Parathyroid adenoma (tissue), 2 donors: ENCODE measurements at regions not wholly inside any gene's neighbourhood (a gene's known extent, or its start where the extent isn't known, plus 50 kb on each side); places are given as distances from the start of the nearest gene placed in this dataset.

ENCODE experiments used
- H2AFZ ChIP-seq: fragments of 300-600 bp; sonication (generic); one replicate; pipeline ENCODE4 v1.7.0; 2017; ENCODE audit warnings: antibody characterized with exemption, mild to moderate bottlenecking
- H3K27ac ChIP-seq: fragments of 300-600 bp; sonication (generic); one replicate; pipeline ENCODE4 v1.7.0; 2017
- H3K27me3 ChIP-seq: fragments of 300-600 bp; sonication (generic); one replicate; pipeline ENCODE4 v1.7.0; 2017; ENCODE audit warnings: low read length; ENCODE audit not compliant: control insufficient read depth, insufficient read depth
- H3K36me3 ChIP-seq: fragments of 300-600 bp; sonication (generic); one replicate; pipeline ENCODE4 v1.7.0; 2017; ENCODE audit warnings: low read length; ENCODE audit not compliant: control insufficient read depth, insufficient read depth
- H3K4me1 ChIP-seq: fragments of 300-600 bp; sonication (generic); one replicate; pipeline ENCODE4 v1.7.0; 2017; ENCODE audit warnings: control low read depth
- H3K4me2 ChIP-seq: fragments of 300-600 bp; sonication (generic); one replicate; pipeline ENCODE4 v1.7.0; 2017; ENCODE audit warnings: low read length
- H3K4me3 ChIP-seq: fragments of 300-600 bp; sonication (generic); one replicate; pipeline ENCODE4 v1.7.0; 2017; ENCODE audit warnings: low read depth, low read length
- H3K79me2 ChIP-seq: fragments of 300-600 bp; sonication (generic); one replicate; pipeline ENCODE4 v1.7.0; 2017; ENCODE audit warnings: control low read depth
- H3K9ac ChIP-seq: fragments of 300-600 bp; sonication (generic); one replicate; pipeline ENCODE4 v1.7.0; 2017; ENCODE audit warnings: mild to moderate bottlenecking
- H3K9me3 ChIP-seq: fragments of 300-600 bp; sonication (generic); one replicate; pipeline ENCODE4 v1.7.0; 2017; ENCODE audit warnings: low read length; ENCODE audit not compliant: control insufficient read depth
- TF ChIP-seq, protein P1 (sequence below): fragments of 300-600 bp; sonication (generic); IDR thresholded peaks from one replicate; pipeline ENCODE4 v1.7.0; 2017; ENCODE audit warnings: antibody characterized with exemption, mild to moderate bottlenecking
- donor health status: primary hyperparathyroidism.

DNA sequence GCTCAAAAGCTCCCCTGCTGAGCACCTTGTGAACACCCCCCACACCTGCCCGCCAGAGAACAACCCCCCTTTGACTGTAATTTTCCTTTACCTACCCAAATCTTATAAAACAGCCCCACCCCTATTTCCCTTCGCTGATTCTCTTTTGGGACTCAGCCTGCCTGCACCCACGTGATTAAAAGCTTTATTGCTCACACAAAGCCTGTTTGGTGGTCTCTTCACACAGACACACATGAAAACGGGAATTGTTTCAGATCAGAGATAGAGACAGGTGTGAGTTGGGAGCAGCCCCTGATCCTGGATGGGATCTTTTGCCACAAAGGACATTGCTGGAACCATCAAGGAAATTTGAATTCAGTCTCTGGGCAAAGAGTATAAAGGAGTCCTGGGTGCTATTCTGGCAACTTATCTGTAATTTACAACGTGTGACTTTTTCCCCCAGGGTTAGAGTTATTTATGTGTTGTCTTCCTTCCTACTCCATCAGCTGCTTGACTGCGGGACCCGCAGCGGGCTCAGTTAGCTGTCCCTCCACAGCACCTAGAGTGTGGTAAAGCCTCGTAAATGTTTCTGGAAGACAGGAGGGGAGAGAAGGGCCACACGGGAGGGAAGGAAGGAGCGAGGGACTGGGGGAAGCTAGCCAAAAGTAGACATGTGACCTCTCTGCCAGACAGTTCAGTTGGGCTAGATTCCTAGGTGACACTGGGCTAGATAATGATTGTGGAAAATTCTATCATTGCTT, 437.0 kb downstream of the ZNF608 start:
- Histone ChIP-seq H3K27me3 (no peaks in the 10 kb centered on the region), H3K9me3 (no peaks in the 10 kb centered on the region), H3K27ac (no peak overlapping the region), H3K4me3 (no peak overlapping the region), H3K9ac (no peak overlapping the region), H3K4me2 (no peak overlapping the region), H3K79me2 (no peaks in the 10 kb centered on the region), H3K36me3 (no peaks in the 10 kb centered on the region), H2AFZ (no peak overlapping the region), H3K4me1 (no peaks in the 10 kb centered on the region)
- TF ChIP-seq, protein P1, sequence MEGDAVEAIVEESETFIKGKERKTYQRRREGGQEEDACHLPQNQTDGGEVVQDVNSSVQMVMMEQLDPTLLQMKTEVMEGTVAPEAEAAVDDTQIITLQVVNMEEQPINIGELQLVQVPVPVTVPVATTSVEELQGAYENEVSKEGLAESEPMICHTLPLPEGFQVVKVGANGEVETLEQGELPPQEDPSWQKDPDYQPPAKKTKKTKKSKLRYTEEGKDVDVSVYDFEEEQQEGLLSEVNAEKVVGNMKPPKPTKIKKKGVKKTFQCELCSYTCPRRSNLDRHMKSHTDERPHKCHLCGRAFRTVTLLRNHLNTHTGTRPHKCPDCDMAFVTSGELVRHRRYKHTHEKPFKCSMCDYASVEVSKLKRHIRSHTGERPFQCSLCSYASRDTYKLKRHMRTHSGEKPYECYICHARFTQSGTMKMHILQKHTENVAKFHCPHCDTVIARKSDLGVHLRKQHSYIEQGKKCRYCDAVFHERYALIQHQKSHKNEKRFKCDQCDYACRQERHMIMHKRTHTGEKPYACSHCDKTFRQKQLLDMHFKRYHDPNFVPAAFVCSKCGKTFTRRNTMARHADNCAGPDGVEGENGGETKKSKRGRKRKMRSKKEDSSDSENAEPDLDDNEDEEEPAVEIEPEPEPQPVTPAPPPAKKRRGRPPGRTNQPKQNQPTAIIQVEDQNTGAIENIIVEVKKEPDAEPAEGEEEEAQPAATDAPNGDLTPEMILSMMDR = no peak

DNA sequence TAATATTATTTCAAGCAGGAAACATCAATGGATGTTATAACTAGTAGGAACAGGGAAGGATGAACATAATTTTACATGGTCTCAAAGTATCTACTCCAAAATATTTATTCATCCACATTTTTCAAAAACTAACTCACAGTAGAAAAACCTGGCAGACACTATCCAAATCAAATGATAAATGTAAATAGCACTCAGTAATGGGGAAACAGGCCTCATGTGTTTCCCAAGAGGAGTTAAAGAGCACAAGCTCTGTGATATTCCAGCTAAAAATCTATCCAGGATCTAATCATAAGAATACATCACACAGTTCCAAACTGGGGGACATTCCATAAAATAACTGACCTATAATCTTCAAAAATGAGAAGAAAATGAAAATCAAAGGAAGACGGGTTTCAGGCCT, 443.1 kb downstream of the ZNF608 start:
- H3K79me2 ChIP-seq = no peaks in the 10 kb centered on the region

DNA sequence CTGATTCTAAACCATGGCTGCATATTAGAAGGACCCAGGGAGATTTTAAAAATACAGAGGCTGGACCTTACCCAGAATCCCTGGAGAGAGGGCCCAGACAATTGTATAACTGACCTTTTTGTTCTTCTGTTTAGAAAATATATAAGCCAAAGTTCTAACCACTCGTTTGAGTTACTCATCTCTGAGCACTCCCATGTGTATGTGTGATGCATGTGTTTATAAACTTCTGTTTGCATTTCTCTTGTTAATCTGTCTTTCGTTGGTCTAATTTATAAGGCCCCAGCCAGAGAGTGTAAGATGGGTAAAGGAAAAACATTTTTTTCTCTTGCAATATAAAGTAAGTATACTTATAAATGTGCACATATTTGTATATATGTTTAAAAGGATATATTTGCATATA, 443.9 kb downstream of the ZNF608 start:
- Histone ChIP-seq H3K36me3 (no peaks in the 10 kb centered on the region), H3K9ac (no peak overlapping the region), H2AFZ (no peak overlapping the region), H3K79me2 (no peaks in the 10 kb centered on the region), H3K27me3 (no peaks in the 10 kb centered on the region), H3K4me3 (no peak overlapping the region), H3K4me2 (no peak overlapping the region), H3K27ac (no peak overlapping the region), H3K9me3 (no peaks in the 10 kb centered on the region), H3K4me1 (no peaks in the 10 kb centered on the region)
- TF ChIP-seq, protein P1 = no peak

More for the DNA sequence above, 443.1 kb downstream of the ZNF608 start:
- H3K4me2 ChIP-seq = no peak overlapping the region
- no peak overlapping the region for H3K27ac ChIP-seq
- no peaks in the 10 kb centered on the region for H3K9me3 ChIP-seq
- no peak overlapping the region for H2AFZ ChIP-seq
- H3K9ac ChIP-seq = no peak overlapping the region
- H3K4me3 ChIP-seq = no peak overlapping the region
- H3K4me1 ChIP-seq = no peaks in the 10 kb centered on the region
- no peaks in the 10 kb centered on the region for H3K36me3 ChIP-seq
- H3K27me3 ChIP-seq = no peaks in the 10 kb centered on the region
- TF ChIP-seq, protein P1 = no peak

DNA sequence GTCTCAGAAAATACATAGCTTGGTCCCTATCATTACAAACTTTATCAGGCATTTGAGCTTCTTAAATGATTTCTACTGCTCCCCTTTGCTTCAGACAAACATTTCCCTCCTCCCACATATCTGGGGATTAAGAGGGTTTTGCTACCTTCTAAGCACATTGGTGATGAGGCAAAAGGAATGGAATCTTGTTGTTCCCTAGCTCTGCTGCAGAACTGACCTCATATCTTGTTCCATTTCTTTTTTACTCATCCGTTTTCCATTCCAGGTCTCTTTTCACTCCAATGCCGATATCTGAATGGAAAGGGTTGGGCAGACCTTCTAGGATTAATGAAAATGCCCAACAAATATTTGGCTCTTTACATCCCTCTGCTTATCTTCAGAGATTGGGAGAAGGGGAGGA, 444.6 kb downstream of the ZNF608 start:
- H3K79me2 ChIP-seq = no peaks in the 10 kb centered on the region
- H3K36me3 ChIP-seq = no peaks in the 10 kb centered on the region
- no peaks in the 10 kb centered on the region for H3K27me3 ChIP-seq
- no peak overlapping the region for H3K27ac ChIP-seq
- H2AFZ ChIP-seq = no peak overlapping the region
- no peaks in the 10 kb centered on the region for H3K9me3 ChIP-seq
- H3K4me1 ChIP-seq = no peaks in the 10 kb centered on the region
- no peak overlapping the region for H3K4me2 ChIP-seq
- TF ChIP-seq, protein P1 = no peak
- H3K4me3 ChIP-seq = no peak overlapping the region
- H3K9ac ChIP-seq = no peak overlapping the region
